ENCODE measurements at regions not wholly inside any gene's neighbourhood (a gene's known extent, or its start where the extent isn't known, plus 50 kb on each side); places are given as distances from the start of the nearest gene placed in this dataset.
"Not testable (repeated sequence)": the region's sequence is repeated elsewhere in the genome, so short reads cannot be mapped to it uniquely, and the experiment has no call there.

- not testable (repeated sequence) for H3K9ac ChIP-seq (ENCODE audit: low read length in 2 of 2); H3K27me3 ChIP-seq (ENCODE audit: control insufficient read depth in 1 of 2, insufficient read depth in 2 of 2, low read length in 2 of 2); H3K36me3 ChIP-seq (ENCODE audit: control insufficient read depth in 2 of 2, insufficient read depth in 2 of 2, low read length in 2 of 2); H3K9me3 ChIP-seq (ENCODE audit: control insufficient read depth in 2 of 2, low read length in 2 of 2); H3K27ac ChIP-seq (ENCODE audit: low read length); H3K4me1 ChIP-seq (ENCODE audit: control insufficient read depth, insufficient read depth, low read length); H3K4me3 ChIP-seq (ENCODE audit: low read length in 2 of 2)
These were observed 476.2 kb downstream of the FBXO15 start for GRCh38 chr18:73671480-73671879.

GRCh38 chr18:73670524-73670923, 477.1 kb downstream of the FBXO15 start:
- no peak overlapping the region for H3K9ac ChIP-seq (ENCODE audit: low read length in 2 of 2)
- H3K36me3 ChIP-seq (ENCODE audit: control insufficient read depth in 2 of 2, insufficient read depth in 2 of 2, low read length in 2 of 2) = no peaks in the 10 kb centered on the region
- no peaks in the 10 kb centered on the region for H3K9me3 ChIP-seq (ENCODE audit: control insufficient read depth in 2 of 2, low read length in 2 of 2)
- H3K4me3 ChIP-seq (ENCODE audit: low read length in 2 of 2) = no peak overlapping the region
- no peak overlapping the region for H3K27ac ChIP-seq (ENCODE audit: low read length)
- no peaks in the 10 kb centered on the region for H3K4me1 ChIP-seq (ENCODE audit: control insufficient read depth, insufficient read depth, low read length)
- no peaks in the 10 kb centered on the region for H3K27me3 ChIP-seq (ENCODE audit: control insufficient read depth in 1 of 2, insufficient read depth in 2 of 2, low read length in 2 of 2)

- Histone ChIP-seq H3K9me3 (ENCODE audit: control insufficient read depth in 2 of 2, low read length in 2 of 2) (no peaks in the 10 kb centered on the region), H3K36me3 (ENCODE audit: control insufficient read depth in 2 of 2, insufficient read depth in 2 of 2, low read length in 2 of 2) (no peaks in the 10 kb centered on the region), H3K4me1 (ENCODE audit: control insufficient read depth, insufficient read depth, low read length) (no peaks in the 10 kb centered on the region), H3K27ac (ENCODE audit: low read length) (no peak overlapping the region), H3K4me3 (ENCODE audit: low read length in 2 of 2) (no peak overlapping the region), H3K27me3 (ENCODE audit: control insufficient read depth in 1 of 2, insufficient read depth in 2 of 2, low read length in 2 of 2) (no peaks in the 10 kb centered on the region), H3K9ac (ENCODE audit: low read length in 2 of 2) (no peak overlapping the region)
These were observed 477.6 kb downstream of the FBXO15 start for GRCh38 chr18:73670039-73670438.

- H3K4me1 ChIP-seq (ENCODE audit: control insufficient read depth, insufficient read depth, low read length) = no peaks in the 10 kb centered on the region
- H3K4me3 ChIP-seq (ENCODE audit: low read length in 2 of 2) = no peak overlapping the region
- H3K36me3 ChIP-seq (ENCODE audit: control insufficient read depth in 2 of 2, insufficient read depth in 2 of 2, low read length in 2 of 2) = no peaks in the 10 kb centered on the region
- H3K27ac ChIP-seq (ENCODE audit: low read length) = no peak overlapping the region
- no peak overlapping the region for H3K9ac ChIP-seq (ENCODE audit: low read length in 2 of 2)
- no peaks in the 10 kb centered on the region for H3K27me3 ChIP-seq (ENCODE audit: control insufficient read depth in 1 of 2, insufficient read depth in 2 of 2, low read length in 2 of 2)
- no peaks in the 10 kb centered on the region for H3K9me3 ChIP-seq (ENCODE audit: control insufficient read depth in 2 of 2, low read length in 2 of 2)
These were observed 478.3 kb downstream of the FBXO15 start for GRCh38 chr18:73669297-73669696.

GRCh38 chr18:73668051-73668450, 479.6 kb downstream of the FBXO15 start:
- Histone ChIP-seq H3K9ac (ENCODE audit: low read length in 2 of 2) (no peak overlapping the region), H3K27me3 (ENCODE audit: control insufficient read depth in 1 of 2, insufficient read depth in 2 of 2, low read length in 2 of 2) (no peaks in the 10 kb centered on the region), H3K4me1 (ENCODE audit: control insufficient read depth, insufficient read depth, low read length) (no peaks in the 10 kb centered on the region), H3K9me3 (ENCODE audit: control insufficient read depth in 2 of 2, low read length in 2 of 2) (no peaks in the 10 kb centered on the region), H3K27ac (ENCODE audit: low read length) (no peak overlapping the region), H3K4me3 (ENCODE audit: low read length in 2 of 2) (no peak overlapping the region), H3K36me3 (ENCODE audit: control insufficient read depth in 2 of 2, insufficient read depth in 2 of 2, low read length in 2 of 2) (no peaks in the 10 kb centered on the region)

GRCh38 chr18:73666772-73667171, 480.9 kb downstream of the FBXO15 start:
- Histone ChIP-seq H3K9ac (ENCODE audit: low read length in 2 of 2) (no peak overlapping the region), H3K9me3 (ENCODE audit: control insufficient read depth in 2 of 2, low read length in 2 of 2) (no peaks in the 10 kb centered on the region), H3K27ac (ENCODE audit: low read length) (no peak overlapping the region), H3K4me3 (ENCODE audit: low read length in 2 of 2) (no peak overlapping the region), H3K27me3 (ENCODE audit: control insufficient read depth in 1 of 2, insufficient read depth in 2 of 2, low read length in 2 of 2) (no peaks in the 10 kb centered on the region), H3K36me3 (ENCODE audit: control insufficient read depth in 2 of 2, insufficient read depth in 2 of 2, low read length in 2 of 2) (no peaks in the 10 kb centered on the region), H3K4me1 (ENCODE audit: control insufficient read depth, insufficient read depth, low read length) (no peaks in the 10 kb centered on the region)

GRCh38 chr18:73664896-73665295, 482.7 kb downstream of the FBXO15 start:
- no peaks in the 10 kb centered on the region for H3K9me3 ChIP-seq (ENCODE audit: control insufficient read depth in 2 of 2, low read length in 2 of 2)
- no peaks in the 10 kb centered on the region for H3K27me3 ChIP-seq (ENCODE audit: control insufficient read depth in 1 of 2, insufficient read depth in 2 of 2, low read length in 2 of 2)
- H3K9ac ChIP-seq (ENCODE audit: low read length in 2 of 2) = no peak overlapping the region
- no peaks in the 10 kb centered on the region for H3K4me1 ChIP-seq (ENCODE audit: control insufficient read depth, insufficient read depth, low read length)
- H3K27ac ChIP-seq (ENCODE audit: low read length) = no peak overlapping the region
- no peaks in the 10 kb centered on the region for H3K36me3 ChIP-seq (ENCODE audit: control insufficient read depth in 2 of 2, insufficient read depth in 2 of 2, low read length in 2 of 2)
- no peak overlapping the region for H3K4me3 ChIP-seq (ENCODE audit: low read length in 2 of 2)

GRCh38 chr18:73663581-73663980, 484.1 kb downstream of the FBXO15 start:
- Histone ChIP-seq H3K27ac (ENCODE audit: low read length) (no peak overlapping the region), H3K36me3 (ENCODE audit: control insufficient read depth in 2 of 2, insufficient read depth in 2 of 2, low read length in 2 of 2) (no peaks in the 10 kb centered on the region), H3K4me3 (ENCODE audit: low read length in 2 of 2) (no peak overlapping the region), H3K9me3 (ENCODE audit: control insufficient read depth in 2 of 2, low read length in 2 of 2) (no peaks in the 10 kb centered on the region), H3K4me1 (ENCODE audit: control insufficient read depth, insufficient read depth, low read length) (no peaks in the 10 kb centered on the region), H3K9ac (ENCODE audit: low read length in 2 of 2) (no peak overlapping the region), H3K27me3 (ENCODE audit: control insufficient read depth in 1 of 2, insufficient read depth in 2 of 2, low read length in 2 of 2) (no peaks in the 10 kb centered on the region)

- Histone ChIP-seq H3K4me3 (ENCODE audit: low read length in 2 of 2) (no peak overlapping the region), H3K27me3 (ENCODE audit: control insufficient read depth in 1 of 2, insufficient read depth in 2 of 2, low read length in 2 of 2) (no peaks in the 10 kb centered on the region), H3K36me3 (ENCODE audit: control insufficient read depth in 2 of 2, insufficient read depth in 2 of 2, low read length in 2 of 2) (no peaks in the 10 kb centered on the region), H3K4me1 (ENCODE audit: control insufficient read depth, insufficient read depth, low read length) (no peaks in the 10 kb centered on the region), H3K9me3 (ENCODE audit: control insufficient read depth in 2 of 2, low read length in 2 of 2) (no peaks in the 10 kb centered on the region), H3K27ac (ENCODE audit: low read length) (no peak overlapping the region), H3K9ac (ENCODE audit: low read length in 2 of 2) (no peak overlapping the region)
These were observed 485.2 kb downstream of the FBXO15 start for GRCh38 chr18:73662421-73662820.

- no peaks in the 10 kb centered on the region for H3K9me3 ChIP-seq (ENCODE audit: control insufficient read depth in 2 of 2, low read length in 2 of 2)
- no peaks in the 10 kb centered on the region for H3K36me3 ChIP-seq (ENCODE audit: control insufficient read depth in 2 of 2, insufficient read depth in 2 of 2, low read length in 2 of 2)
- H3K9ac ChIP-seq (ENCODE audit: low read length in 2 of 2) = no peak overlapping the region
- no peak overlapping the region for H3K4me3 ChIP-seq (ENCODE audit: low read length in 2 of 2)
- H3K27ac ChIP-seq (ENCODE audit: low read length) = no peak overlapping the region
- H3K4me1 ChIP-seq (ENCODE audit: control insufficient read depth, insufficient read depth, low read length) = no peaks in the 10 kb centered on the region
- no peaks in the 10 kb centered on the region for H3K27me3 ChIP-seq (ENCODE audit: control insufficient read depth in 1 of 2, insufficient read depth in 2 of 2, low read length in 2 of 2)
These were observed 486.4 kb downstream of the FBXO15 start for GRCh38 chr18:73660931-73661856.

GRCh38 chr18:73656691-73657090, 490.9 kb downstream of the FBXO15 start:
- no peaks in the 10 kb centered on the region for H3K4me1 ChIP-seq (ENCODE audit: control insufficient read depth, insufficient read depth, low read length)
- no peaks in the 10 kb centered on the region for H3K27me3 ChIP-seq (ENCODE audit: control insufficient read depth in 1 of 2, insufficient read depth in 2 of 2, low read length in 2 of 2)
- H3K9me3 ChIP-seq (ENCODE audit: control insufficient read depth in 2 of 2, low read length in 2 of 2) = no peaks in the 10 kb centered on the region
- H3K9ac ChIP-seq (ENCODE audit: low read length in 2 of 2) = no peak overlapping the region
- H3K27ac ChIP-seq (ENCODE audit: low read length) = no peak overlapping the region
- no peak overlapping the region for H3K4me3 ChIP-seq (ENCODE audit: low read length in 2 of 2)
- no peaks in the 10 kb centered on the region for H3K36me3 ChIP-seq (ENCODE audit: control insufficient read depth in 2 of 2, insufficient read depth in 2 of 2, low read length in 2 of 2)
